ENCODE measurements at regions not wholly inside any gene's neighbourhood (a gene's known extent, or its start where the extent isn't known, plus 50 kb on each side); places are given as distances from the start of the nearest gene placed in this dataset.
A peak's percentile ranks its signal among the peaks of the same experiment; 100 is the strongest.

DNA sequence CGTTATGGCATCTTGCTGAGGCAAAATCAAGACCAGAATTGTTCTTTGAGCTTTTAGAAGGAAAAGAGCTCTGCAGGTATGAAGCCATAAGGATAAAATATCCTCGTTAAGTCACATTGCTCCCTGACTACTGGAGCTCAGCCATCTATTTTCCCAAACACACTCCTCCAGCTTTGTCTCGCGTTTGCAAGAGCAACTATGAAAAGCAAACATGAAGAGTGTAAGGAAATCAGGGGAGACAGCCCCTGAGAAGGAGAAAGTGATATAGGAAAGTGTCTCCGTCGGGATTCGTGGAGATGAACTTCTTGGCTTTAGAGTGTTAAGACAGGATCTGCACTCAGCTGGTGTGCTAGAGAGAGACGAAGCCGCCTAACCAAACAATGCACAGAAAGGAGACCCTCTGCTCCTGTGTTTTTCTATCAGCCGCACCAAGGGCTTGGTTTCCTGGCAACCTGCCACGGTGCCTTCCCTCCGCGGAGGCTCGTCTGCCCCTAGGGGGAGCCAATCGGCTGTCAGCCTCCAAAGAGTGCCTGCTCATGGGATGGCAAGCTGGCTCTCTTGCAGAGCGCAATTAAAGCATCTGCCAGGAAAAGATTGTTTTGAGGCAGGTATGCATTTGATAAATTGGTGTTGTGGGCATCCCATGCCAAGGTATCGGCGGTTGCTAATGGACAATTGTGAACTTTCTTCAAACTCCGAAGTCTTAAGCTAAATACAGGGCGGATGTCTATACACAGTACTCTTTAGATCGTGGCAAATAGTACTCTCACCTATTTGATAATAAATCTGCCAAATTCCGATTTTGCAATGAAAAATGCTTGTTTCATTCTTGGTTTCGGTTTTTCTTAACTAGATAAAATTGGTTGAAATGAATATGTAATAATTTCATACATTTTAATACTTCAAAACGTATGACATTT is 603.2 kb downstream of the RNF144B start:
- POLR2A ChIA-PET, result no interaction called here
- peak; percentile 32 for TF ChIP-seq CTCF (IDR thresholded peaks at IDR 0.05; ENCODE audit: control extremely low read depth, extremely low read depth, low read depth, missing control alignments)
- CTCF ChIA-PET, result interaction anchor here (0.7 to 1.8 kb wide), 3 partner anchors 9 to 17 kb away, joined by 3 to 4 read pairs (median 4); no protein-coding TSS in a partner anchor
- peak; percentile 28 for DNase-seq (ENCODE audit: extremely low spot score)

GRCh38 chr6:18997375-18997826 is 610.3 kb downstream of the RNF144B start:
- no peak for TF ChIP-seq CTCF (IDR thresholded peaks at IDR 0.05; ENCODE audit: control extremely low read depth, extremely low read depth, low read depth, missing control alignments)
- DNase-seq (ENCODE audit: extremely low spot score), result peak; percentile 41
- POLR2A ChIA-PET, result no interaction called here
- CTCF ChIA-PET, result interaction anchor here (0.6 to 1.9 kb wide), 9 partner anchors 9 to 1053 kb away, joined by 3 to 5 read pairs (median 3); no protein-coding TSS in a partner anchor

GRCh38 chr6:19002976-19003560 is 615.9 kb downstream of the RNF144B start:
- no peak for TF ChIP-seq CTCF (IDR thresholded peaks at IDR 0.05; ENCODE audit: control extremely low read depth, extremely low read depth, low read depth, missing control alignments)
- POLR2A ChIA-PET, result no interaction called here

DNA sequence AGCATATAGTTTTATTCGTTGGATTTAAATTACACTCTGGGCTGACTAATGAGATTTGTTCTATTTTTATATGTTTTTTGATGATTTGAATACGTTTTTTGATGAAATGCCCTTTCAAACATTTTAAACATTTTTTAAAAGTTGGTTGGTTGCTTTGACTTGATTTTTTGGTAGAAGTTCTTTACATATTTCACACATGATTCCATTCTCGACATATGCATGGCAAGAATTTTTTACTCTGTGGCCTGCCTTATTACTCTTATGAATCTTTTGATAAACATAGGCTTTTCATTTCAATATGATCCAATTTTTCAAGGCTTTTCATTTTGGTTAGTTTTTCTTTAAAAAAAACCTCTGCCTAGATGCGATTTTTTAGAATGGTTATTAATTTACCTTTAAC is 617.0 kb downstream of the RNF144B start:
- POLR2A ChIA-PET, result no interaction called here
- CTCF ChIA-PET, result no interaction called here
- DNase-seq (ENCODE audit: extremely low spot score), result no peak
- no peak for TF ChIP-seq CTCF (IDR thresholded peaks at IDR 0.05; ENCODE audit: control extremely low read depth, extremely low read depth, low read depth, missing control alignments)

More at GRCh38 chr6:19002976-19003560, 615.9 kb downstream of the RNF144B start:
- no peak for DNase-seq (ENCODE audit: extremely low spot score)
- CTCF ChIA-PET, result no interaction called here

GRCh38 chr6:19009769-19010168 is 622.6 kb downstream of the RNF144B start:
- no peak for TF ChIP-seq CTCF (IDR thresholded peaks at IDR 0.05; ENCODE audit: control extremely low read depth, extremely low read depth, low read depth, missing control alignments)

DNA sequence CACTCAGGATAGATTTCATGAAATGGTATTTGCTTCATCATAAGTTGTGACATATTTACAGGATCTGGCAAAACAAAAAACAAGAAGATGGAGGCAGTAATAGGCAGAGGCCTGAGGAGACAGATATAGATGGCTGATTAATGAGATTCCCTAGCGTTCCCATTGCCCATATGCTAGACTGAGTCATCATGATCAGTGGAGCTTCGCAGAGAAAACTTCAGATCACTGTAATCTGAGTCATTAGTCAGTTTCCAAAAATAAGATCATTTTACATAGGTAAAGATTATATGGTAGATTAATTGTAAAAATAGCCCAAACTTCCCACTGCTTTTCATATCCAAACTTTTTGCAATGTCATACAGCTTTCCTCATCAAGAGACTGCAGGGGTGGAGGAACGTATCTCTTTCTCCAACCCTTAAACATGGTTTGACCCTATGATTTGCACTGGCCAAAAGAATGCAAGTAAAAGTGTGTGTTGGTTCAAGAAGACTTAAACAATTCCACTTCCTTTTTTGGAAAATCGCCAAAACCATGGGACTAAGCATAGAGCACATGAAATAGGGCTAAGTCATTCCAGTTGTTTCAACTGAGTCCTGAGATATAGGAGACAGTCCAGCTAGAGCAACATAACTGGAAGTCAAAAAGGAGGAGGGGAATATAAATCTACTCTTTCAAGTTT is 626.0 kb downstream of the RNF144B start:
- no peak for TF ChIP-seq CTCF (IDR thresholded peaks at IDR 0.05; ENCODE audit: control extremely low read depth, extremely low read depth, low read depth, missing control alignments)
- ChIA-PET CTCF (no interaction called here), POLR2A (no interaction called here)
- no peak for DNase-seq (ENCODE audit: extremely low spot score)

More at GRCh38 chr6:19009769-19010168, 622.6 kb downstream of the RNF144B start:
- ChIA-PET POLR2A (no interaction called here), CTCF (no interaction called here)
- DNase-seq (ENCODE audit: extremely low spot score), result no peak
